ENCODE measurements at regions not wholly inside any gene's neighbourhood (a gene's known extent, or its start where the extent isn't known, plus 50 kb on each side); places are given as distances from the start of the nearest gene placed in this dataset.

DNA sequence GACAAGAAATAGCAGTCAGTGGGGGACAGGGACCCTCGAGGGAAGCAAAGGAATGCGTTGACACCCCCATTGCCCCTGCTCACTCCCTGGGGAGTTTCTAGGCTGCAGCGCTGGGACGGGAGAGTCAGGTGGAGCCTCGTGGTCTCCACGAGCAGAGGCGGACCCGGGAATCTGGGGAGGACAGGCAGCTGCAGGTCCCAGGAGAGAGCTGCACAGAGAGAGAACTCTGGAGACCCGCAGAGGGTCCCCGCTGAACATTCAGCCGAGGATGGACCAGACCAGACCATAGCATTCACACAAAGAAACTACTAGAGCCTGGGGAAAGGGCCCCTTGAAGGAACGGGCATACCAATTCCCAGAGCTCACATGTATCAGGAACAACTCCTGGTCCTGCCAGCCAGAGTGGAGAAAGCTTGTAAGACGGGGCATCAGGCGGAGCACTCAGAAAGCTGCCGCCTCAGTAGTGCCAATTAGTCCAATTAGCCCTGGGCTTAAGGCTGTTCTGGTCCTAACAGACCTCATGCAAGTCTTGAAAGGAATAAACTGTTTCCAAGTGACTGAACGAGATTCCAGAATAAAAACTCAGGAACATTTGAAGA, 966.7 kb upstream of the ZNF722 start:
- no peaks in the 10 kb centered on the region for H3K36me3 ChIP-seq (ENCODE audit: insufficient read depth, low read length)
- no peak overlapping the region for H3K4me3 ChIP-seq (ENCODE audit: low read length)
- no peaks in the 10 kb centered on the region for H3K27me3 ChIP-seq (ENCODE audit: insufficient read depth, low read length)
- no peaks in the 10 kb centered on the region for H3K4me1 ChIP-seq (ENCODE audit: insufficient read depth, low read length)
- no peak overlapping the region for H3K9ac ChIP-seq (ENCODE audit: low read depth, low read length)
- no peak overlapping the region for H3K27ac ChIP-seq (ENCODE audit: low read depth, low read length)
- WGBS = 77% methylated on average over 16 of the region's 16 CpGs
- H3K9me3 ChIP-seq (ENCODE audit: insufficient read depth, low read depth, low read length) = peaks cover 87% of the 10 kb centered on the region

DNA sequence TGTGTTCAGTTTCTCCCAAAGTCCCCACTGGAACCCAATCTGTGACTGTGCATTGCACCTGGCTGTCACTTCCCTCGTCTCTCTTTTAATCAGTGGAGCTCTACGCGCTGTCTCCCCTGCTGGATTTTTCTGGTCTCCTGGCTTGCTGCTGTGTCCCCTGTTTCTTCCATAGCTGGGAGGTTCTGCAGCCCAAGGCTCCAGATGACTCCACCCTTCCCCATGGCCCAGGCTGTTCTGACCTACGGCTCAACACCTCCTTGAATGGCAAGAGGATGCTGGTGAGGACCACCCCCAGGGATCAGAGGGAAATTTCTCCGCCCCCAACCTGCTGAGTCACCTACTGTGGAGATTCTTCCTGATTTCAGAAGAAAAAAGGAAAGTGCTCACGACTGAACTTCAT, 961.4 kb upstream of the ZNF722 start:
- WGBS = 74% methylated on average over 5 of the region's 6 CpGs

DNA sequence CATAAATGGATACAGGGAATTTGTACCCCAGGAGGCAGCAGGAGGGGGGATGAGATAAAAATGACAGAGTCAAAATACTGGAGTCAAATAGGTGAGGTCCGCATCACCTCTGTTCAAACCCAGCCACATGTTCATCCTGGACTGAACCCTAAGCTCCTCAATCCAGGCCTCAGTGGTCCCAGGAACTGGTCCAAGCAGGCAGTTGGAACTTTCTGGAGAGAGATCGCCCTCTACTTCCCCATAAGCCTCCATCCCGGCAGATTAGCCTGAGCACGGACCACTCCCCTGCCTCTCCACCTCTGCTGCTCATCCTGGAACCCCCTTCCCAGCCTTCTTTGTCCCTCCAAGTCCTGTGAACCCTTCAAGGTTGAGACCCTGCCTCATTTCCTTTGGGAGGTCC, 959.7 kb upstream of the ZNF722 start:
- H3K4me1 ChIP-seq (ENCODE audit: insufficient read depth, low read length) = no peaks in the 10 kb centered on the region
- no peaks in the 10 kb centered on the region for H3K27me3 ChIP-seq (ENCODE audit: insufficient read depth, low read length)
- no peaks in the 10 kb centered on the region for H3K36me3 ChIP-seq (ENCODE audit: insufficient read depth, low read length)
- peaks cover 91% of the 10 kb centered on the region for H3K9me3 ChIP-seq (ENCODE audit: insufficient read depth, low read depth, low read length)
- WGBS = 85% methylated on average over 4 of the region's 4 CpGs
- H3K27ac ChIP-seq (ENCODE audit: low read depth, low read length) = no peak overlapping the region
- no peak overlapping the region for H3K9ac ChIP-seq (ENCODE audit: low read depth, low read length)
- no peak overlapping the region for H3K4me3 ChIP-seq (ENCODE audit: low read length)

More for the DNA sequence above, 961.4 kb upstream of the ZNF722 start:
- no peaks in the 10 kb centered on the region for H3K27me3 ChIP-seq (ENCODE audit: insufficient read depth, low read length)
- peaks cover 90% of the 10 kb centered on the region for H3K9me3 ChIP-seq (ENCODE audit: insufficient read depth, low read depth, low read length)
- H3K27ac ChIP-seq (ENCODE audit: low read depth, low read length) = no peak overlapping the region
- no peak overlapping the region for H3K9ac ChIP-seq (ENCODE audit: low read depth, low read length)
- no peak overlapping the region for H3K4me3 ChIP-seq (ENCODE audit: low read length)
- no peaks in the 10 kb centered on the region for H3K36me3 ChIP-seq (ENCODE audit: insufficient read depth, low read length)
- H3K4me1 ChIP-seq (ENCODE audit: insufficient read depth, low read length) = no peaks in the 10 kb centered on the region

DNA sequence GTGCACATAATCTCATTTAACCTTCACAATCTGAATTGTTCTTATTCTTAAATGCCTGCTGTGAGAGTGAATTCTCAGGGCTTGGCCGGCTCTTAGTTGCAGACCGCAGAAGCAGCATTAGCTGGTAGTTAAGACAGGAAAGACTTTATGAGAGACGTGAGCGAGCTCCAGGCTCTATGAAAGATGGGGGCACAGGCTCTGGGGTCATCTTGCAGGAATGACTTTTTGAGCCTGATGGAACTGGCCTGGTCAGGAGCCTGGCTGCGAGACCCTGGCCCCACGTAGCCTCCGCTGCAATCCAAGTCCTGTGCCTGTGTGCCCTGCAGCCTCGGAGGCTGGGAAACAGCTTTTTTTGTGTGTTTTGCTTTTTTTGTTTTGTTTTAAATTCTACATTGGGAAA, 958.8 kb upstream of the ZNF722 start:
- H3K4me3 ChIP-seq (ENCODE audit: low read length) = no peak overlapping the region
- H3K9me3 ChIP-seq (ENCODE audit: insufficient read depth, low read depth, low read length) = peaks cover 91% of the 10 kb centered on the region
- H3K9ac ChIP-seq (ENCODE audit: low read depth, low read length) = no peak overlapping the region
- no peaks in the 10 kb centered on the region for H3K27me3 ChIP-seq (ENCODE audit: insufficient read depth, low read length)
- H3K4me1 ChIP-seq (ENCODE audit: insufficient read depth, low read length) = no peaks in the 10 kb centered on the region
- no peaks in the 10 kb centered on the region for H3K36me3 ChIP-seq (ENCODE audit: insufficient read depth, low read length)
- H3K27ac ChIP-seq (ENCODE audit: low read depth, low read length) = no peak overlapping the region
- WGBS = 89% methylated on average over 8 of the region's 8 CpGs

DNA sequence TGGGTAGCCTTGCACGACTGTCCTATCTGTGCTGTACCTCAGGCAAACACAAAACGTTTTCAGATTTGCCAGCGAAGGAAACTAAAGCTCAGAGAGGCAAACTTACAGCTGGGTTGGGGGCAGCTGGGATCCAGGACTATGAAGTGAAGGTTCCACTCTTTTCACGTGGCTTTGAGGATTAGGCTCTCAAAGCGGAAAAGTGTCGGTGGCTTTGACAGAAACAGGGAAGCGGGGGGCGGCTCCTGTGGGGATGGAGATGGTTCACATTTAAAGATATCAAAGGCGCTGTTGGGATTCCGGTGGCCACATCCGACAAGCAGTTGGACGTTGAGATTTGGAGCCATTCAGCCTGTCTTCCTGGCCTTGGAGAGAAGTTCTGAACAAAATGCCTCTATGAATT, 958.3 kb upstream of the ZNF722 start:
- Histone ChIP-seq H3K9me3 (ENCODE audit: insufficient read depth, low read depth, low read length) (peaks cover 91% of the 10 kb centered on the region), H3K9ac (ENCODE audit: low read depth, low read length) (no peak overlapping the region), H3K27me3 (ENCODE audit: insufficient read depth, low read length) (no peaks in the 10 kb centered on the region), H3K27ac (ENCODE audit: low read depth, low read length) (no peak overlapping the region), H3K4me1 (ENCODE audit: insufficient read depth, low read length) (no peaks in the 10 kb centered on the region), H3K4me3 (ENCODE audit: low read length) (no peak overlapping the region), H3K36me3 (ENCODE audit: insufficient read depth, low read length) (no peaks in the 10 kb centered on the region)
- 78% methylated on average over 12 of the region's 12 CpGs for WGBS

DNA sequence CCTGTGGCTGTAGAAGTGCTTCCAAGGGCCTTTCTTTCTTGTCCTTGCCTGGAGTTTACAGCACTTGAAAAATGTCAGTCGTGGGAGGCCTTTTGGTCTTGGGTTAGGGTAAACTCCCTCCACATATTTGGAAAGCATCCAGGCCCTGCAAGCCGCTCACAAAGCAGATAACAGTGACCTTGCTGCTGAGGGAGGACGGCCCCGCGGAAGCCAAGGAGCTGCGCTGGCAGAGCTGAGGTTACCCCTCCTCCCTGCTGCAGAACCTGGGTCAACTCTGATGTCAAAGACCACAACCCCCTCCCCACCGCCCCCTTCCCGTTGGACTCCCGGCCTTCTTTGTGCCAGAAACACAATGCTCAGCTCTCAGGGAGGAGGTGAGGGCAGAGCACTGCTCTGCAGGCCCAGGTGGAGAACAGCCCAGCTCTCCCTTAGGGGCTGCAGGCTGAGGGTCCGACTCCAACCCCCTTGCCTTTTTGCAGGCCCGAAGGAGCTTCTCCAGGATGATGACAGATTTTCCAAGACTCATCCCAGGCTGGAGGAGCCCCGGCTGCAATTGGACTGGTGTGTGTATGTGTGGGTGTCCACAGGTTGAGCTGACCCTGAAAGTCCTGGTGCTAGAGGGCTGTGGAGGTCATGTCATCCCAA, 957.6 kb upstream of the ZNF722 start:
- peaks cover 92% of the 10 kb centered on the region for H3K9me3 ChIP-seq (ENCODE audit: insufficient read depth, low read depth, low read length)

DNA sequence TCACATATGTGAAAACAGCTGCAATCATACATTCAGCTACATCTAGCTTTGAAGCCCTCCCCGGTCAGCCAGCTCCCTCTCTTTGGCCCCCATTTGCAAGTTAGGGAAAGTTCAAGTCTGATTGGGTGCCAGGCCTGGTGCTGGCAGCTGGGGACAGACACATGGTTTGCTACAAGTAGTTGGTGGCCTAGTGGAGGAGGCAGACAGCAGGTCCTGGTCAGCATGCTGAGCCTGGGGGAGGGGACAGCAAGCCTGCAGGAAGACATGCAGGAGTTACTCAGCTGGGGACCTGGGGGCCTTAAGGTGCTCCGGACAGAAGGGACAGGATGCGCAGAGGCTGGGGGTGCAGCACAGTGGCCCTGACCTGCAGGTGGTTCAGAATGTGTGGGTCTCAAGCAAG, 956.9 kb upstream of the ZNF722 start:
- H3K4me1 ChIP-seq (ENCODE audit: insufficient read depth, low read length) = no peaks in the 10 kb centered on the region
- peaks cover 95% of the 10 kb centered on the region for H3K9me3 ChIP-seq (ENCODE audit: insufficient read depth, low read depth, low read length)
- no peak overlapping the region for H3K27ac ChIP-seq (ENCODE audit: low read depth, low read length)
- H3K36me3 ChIP-seq (ENCODE audit: insufficient read depth, low read length) = no peaks in the 10 kb centered on the region
- H3K9ac ChIP-seq (ENCODE audit: low read depth, low read length) = no peak overlapping the region
- no peaks in the 10 kb centered on the region for H3K27me3 ChIP-seq (ENCODE audit: insufficient read depth, low read length)
- WGBS = 93% methylated on average over 3 of the region's 3 CpGs
- no peak overlapping the region for H3K4me3 ChIP-seq (ENCODE audit: low read length)

More for the DNA sequence above, 957.6 kb upstream of the ZNF722 start:
- 91% methylated on average over 11 of the region's 12 CpGs for WGBS
- H3K27ac ChIP-seq (ENCODE audit: low read depth, low read length) = no peak overlapping the region
- no peaks in the 10 kb centered on the region for H3K36me3 ChIP-seq (ENCODE audit: insufficient read depth, low read length)
- H3K27me3 ChIP-seq (ENCODE audit: insufficient read depth, low read length) = no peaks in the 10 kb centered on the region
- no peaks in the 10 kb centered on the region for H3K4me1 ChIP-seq (ENCODE audit: insufficient read depth, low read length)
- H3K9ac ChIP-seq (ENCODE audit: low read depth, low read length) = no peak overlapping the region
- no peak overlapping the region for H3K4me3 ChIP-seq (ENCODE audit: low read length)

DNA sequence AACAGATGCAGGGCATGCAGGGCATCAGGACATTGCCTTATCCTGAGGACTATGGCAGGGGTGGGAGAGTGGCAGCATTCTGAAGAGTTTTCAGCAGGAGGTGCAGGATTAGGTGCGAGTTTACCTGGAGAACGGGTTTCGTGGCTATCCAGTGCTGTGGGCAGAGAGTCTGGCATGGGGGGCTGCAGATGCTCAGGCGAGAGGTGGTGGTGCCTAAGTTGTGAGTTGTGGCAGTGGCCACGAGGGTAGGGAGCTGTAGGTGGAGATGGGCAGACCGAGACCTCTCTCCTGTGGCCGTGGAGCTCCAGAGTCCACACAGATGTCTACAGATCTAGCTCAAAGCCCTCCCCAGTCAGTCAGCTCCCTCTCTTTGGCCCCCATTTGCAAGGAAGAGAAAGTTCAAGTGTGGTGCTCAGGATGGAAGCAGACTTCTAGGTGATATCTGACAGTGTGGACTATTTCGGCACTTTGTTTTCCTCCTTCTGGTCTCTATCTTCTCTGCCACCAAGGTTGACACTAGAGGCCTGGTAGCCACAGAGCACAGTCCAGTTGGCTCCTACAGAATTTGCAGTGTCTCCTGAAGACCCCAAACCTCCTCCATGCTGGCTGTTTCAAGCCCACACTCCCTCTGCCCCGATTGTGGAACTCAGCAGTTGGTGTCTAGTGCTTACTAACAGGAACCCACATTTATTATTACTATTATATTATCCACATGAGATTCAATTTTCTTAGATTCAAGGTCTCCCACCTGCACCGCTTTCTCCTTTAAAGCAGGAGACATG, 955.7 kb upstream of the ZNF722 start:
- no peak overlapping the region for H3K4me3 ChIP-seq (ENCODE audit: low read length)
- WGBS = 72% methylated on average over 9 of the region's 10 CpGs
- H3K9me3 ChIP-seq (ENCODE audit: insufficient read depth, low read depth, low read length) = peaks cover 95% of the 10 kb centered on the region
- no peak overlapping the region for H3K9ac ChIP-seq (ENCODE audit: low read depth, low read length)
- H3K4me1 ChIP-seq (ENCODE audit: insufficient read depth, low read length) = no peaks in the 10 kb centered on the region
- H3K27ac ChIP-seq (ENCODE audit: low read depth, low read length) = no peak overlapping the region
- H3K36me3 ChIP-seq (ENCODE audit: insufficient read depth, low read length) = no peaks in the 10 kb centered on the region
- H3K27me3 ChIP-seq (ENCODE audit: insufficient read depth, low read length) = no peaks in the 10 kb centered on the region

DNA sequence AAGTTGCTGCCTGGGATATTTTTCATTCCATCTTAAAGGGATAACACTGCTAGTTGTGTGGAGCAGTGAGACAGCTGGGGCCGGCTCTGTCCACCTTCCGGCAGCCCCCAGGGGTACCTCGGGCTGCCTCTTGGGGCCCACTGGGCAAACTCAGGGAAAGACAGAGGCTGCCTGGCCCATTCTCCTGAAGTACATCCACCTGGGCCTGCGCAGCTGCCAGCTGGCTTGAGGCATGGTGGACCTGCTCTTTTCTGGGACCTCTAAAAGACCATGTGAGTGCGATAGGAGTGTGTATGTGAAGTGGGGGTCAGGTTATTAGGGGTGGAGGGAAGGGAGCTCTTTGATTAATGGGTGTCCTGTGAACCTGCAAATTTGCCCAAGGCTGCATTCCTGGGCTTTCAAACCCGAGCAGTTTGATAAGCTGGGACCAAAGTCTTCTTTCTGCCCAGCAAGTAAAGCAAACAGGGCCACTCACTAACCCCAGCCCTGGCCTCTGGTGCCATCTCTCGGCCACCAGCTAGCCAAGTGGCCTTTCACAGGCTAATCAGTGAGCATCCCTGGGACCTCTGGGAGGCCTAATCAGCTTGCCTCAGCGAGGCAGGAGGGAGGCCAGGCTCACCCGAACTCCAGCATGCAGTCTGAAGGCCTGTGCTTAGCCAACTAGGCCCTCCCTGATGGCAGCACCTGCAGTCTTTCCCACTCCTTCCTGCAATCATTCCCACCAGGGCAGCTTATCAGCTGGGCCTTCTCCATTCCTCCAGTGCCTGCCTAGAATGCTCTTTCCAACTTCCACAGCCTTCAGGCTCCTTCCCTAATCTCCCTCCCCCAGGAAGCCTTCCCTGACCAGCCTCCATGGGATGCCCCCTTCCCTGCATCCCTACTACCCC, 954.7 kb upstream of the ZNF722 start:
- Histone ChIP-seq H3K27me3 (ENCODE audit: insufficient read depth, low read length) (no peaks in the 10 kb centered on the region), H3K9me3 (ENCODE audit: insufficient read depth, low read depth, low read length) (peaks cover 95% of the 10 kb centered on the region), H3K4me3 (ENCODE audit: low read length) (no peak overlapping the region), H3K27ac (ENCODE audit: low read depth, low read length) (no peak overlapping the region), H3K9ac (ENCODE audit: low read depth, low read length) (no peak overlapping the region), H3K36me3 (ENCODE audit: insufficient read depth, low read length) (no peaks in the 10 kb centered on the region), H3K4me1 (ENCODE audit: insufficient read depth, low read length) (no peaks in the 10 kb centered on the region)
- 71% methylated on average over 9 of the region's 9 CpGs for WGBS

DNA sequence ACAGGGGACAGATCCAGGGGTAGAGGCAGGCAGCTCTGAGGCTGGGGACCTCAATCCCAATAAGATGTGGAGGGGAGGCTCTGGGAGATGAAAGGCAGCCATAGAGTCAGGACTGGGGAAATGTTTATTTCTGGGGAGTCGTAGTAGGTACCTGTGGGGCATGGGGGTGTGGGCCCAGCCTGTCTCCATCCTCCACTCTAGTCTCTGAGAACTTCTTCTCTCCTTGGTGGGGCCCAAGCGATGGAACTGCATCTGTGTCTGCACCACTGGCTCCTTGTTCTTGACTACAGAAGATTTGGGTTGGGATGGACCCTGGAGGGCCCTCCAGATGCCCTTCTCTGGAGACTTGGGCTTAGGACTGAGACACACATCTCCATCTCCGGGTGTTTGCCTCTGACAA, 953.9 kb upstream of the ZNF722 start:
- 82% methylated on average over 2 of the region's 3 CpGs for WGBS
- Histone ChIP-seq H3K9ac (ENCODE audit: low read depth, low read length) (no peak overlapping the region), H3K4me3 (ENCODE audit: low read length) (no peak overlapping the region), H3K36me3 (ENCODE audit: insufficient read depth, low read length) (no peaks in the 10 kb centered on the region), H3K9me3 (ENCODE audit: insufficient read depth, low read depth, low read length) (peaks cover 95% of the 10 kb centered on the region), H3K27ac (ENCODE audit: low read depth, low read length) (no peak overlapping the region), H3K27me3 (ENCODE audit: insufficient read depth, low read length) (no peaks in the 10 kb centered on the region), H3K4me1 (ENCODE audit: insufficient read depth, low read length) (no peaks in the 10 kb centered on the region)

DNA sequence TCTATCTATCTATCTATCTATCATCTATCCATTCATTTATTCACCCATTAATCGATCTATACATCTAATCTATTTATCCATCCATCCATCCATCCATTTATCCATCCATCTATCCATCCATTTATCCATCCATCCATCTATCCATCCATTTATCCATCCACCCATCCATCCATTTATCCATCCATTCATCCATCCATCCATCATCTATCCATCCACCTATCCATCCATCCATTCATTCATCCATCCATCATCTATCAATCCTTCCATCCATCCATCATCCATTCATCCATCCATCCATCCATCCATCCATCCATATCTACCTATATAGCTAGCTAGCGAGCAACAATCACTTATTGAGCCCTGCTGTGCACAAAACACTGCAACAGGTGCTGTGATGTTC, 953.1 kb upstream of the ZNF722 start:
- Histone ChIP-seq H3K9me3 (ENCODE audit: insufficient read depth, low read depth, low read length) (peaks cover 94% of the 10 kb centered on the region), H3K4me1 (ENCODE audit: insufficient read depth, low read length) (no peaks in the 10 kb centered on the region), H3K9ac (ENCODE audit: low read depth, low read length) (no peak overlapping the region), H3K4me3 (ENCODE audit: low read length) (no peak overlapping the region), H3K27ac (ENCODE audit: low read depth, low read length) (no peak overlapping the region), H3K36me3 (ENCODE audit: insufficient read depth, low read length) (no peaks in the 10 kb centered on the region), H3K27me3 (ENCODE audit: insufficient read depth, low read length) (no peaks in the 10 kb centered on the region)
- 44% methylated on average over 2 of the region's 2 CpGs for WGBS

All from HUES64 (cell line).